IPS-15b (cell line): ENCODE measurements at regions not wholly inside any gene's neighbourhood (a gene's known extent, or its start where the extent isn't known, plus 50 kb on each side); places are given as distances from the start of the nearest gene placed in this dataset.

Experiments
- H3K27me3 ChIP-seq: one replicate; pipeline ENCODE4 v1.6.1; 2013; ENCODE audit warnings: low read length; ENCODE audit not compliant: control insufficient read depth, insufficient read depth
- H3K36me3 ChIP-seq: one replicate; pipeline ENCODE4 v1.6.1; 2013; ENCODE audit warnings: low read length; ENCODE audit not compliant: control insufficient read depth, insufficient read depth
- H3K4me1 ChIP-seq: one replicate; pipeline ENCODE4 v1.6.1; 2013; ENCODE audit warnings: mild to moderate bottlenecking, low read length; ENCODE audit not compliant: control insufficient read depth, insufficient read depth
- H3K4me3 ChIP-seq: one replicate; pipeline ENCODE4 v1.5.1; 2013; ENCODE audit warnings: low read depth, low read length
- H3K9ac ChIP-seq: one replicate; pipeline ENCODE4 v1.6.1; 2013; ENCODE audit warnings: low read depth, mild to moderate bottlenecking, low read length
- H3K9me3 ChIP-seq: one replicate; pipeline ENCODE4 v1.6.1; 2013; ENCODE audit warnings: mild to moderate bottlenecking, low read length; ENCODE audit not compliant: control insufficient read depth, insufficient read depth

DNA sequence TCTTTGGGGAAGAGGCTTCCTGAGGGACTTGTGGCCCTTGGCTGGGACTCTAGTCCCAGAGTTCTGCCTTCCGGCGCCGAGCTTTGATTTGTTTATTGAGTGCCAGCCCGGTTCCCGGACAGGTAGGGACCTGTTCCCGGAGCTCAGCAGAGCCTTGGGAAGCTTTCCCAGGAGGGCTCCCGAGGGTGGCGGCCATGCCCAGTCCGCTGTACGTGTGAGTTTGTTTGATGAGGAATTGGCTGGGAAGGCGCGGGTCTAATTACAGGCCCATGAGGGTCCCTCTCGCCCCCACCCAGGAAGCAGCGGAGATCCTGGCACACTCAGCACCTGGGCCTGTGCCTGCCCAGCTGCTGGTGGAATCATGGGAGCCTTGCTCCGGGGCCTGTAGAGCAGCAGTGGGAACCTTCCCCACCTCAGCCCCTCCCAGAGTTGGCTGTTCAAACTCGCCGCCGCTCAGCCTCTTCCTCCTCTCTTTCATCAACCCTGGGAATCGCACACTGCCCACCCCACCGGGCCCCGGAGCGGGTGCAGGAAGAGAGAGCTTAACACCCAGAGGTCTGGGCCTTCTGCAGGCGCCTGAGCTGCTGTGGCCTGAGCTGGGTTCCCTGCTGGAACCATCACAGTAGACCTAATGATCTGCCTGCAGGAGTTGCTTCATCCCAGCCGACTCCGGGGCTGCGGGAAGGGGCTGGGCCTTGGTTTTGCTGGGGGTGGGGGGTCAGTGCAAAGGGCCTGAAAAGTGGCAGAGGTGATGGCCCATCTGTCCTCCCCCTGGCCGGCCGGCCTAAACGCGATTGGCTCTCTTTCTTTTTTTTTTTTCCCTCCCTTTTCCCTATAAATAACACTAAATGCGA is 313.7 kb downstream of the SEC14L1 start:
- Histone ChIP-seq H3K9ac (no peak overlapping the region), H3K4me1 (peaks cover 16% of the 10 kb centered on the region), H3K36me3 (peaks cover 7% of the 10 kb centered on the region), H3K9me3 (no peaks in the 10 kb centered on the region), H3K4me3 (no peak overlapping the region), H3K27me3 (no peaks in the 10 kb centered on the region)

DNA sequence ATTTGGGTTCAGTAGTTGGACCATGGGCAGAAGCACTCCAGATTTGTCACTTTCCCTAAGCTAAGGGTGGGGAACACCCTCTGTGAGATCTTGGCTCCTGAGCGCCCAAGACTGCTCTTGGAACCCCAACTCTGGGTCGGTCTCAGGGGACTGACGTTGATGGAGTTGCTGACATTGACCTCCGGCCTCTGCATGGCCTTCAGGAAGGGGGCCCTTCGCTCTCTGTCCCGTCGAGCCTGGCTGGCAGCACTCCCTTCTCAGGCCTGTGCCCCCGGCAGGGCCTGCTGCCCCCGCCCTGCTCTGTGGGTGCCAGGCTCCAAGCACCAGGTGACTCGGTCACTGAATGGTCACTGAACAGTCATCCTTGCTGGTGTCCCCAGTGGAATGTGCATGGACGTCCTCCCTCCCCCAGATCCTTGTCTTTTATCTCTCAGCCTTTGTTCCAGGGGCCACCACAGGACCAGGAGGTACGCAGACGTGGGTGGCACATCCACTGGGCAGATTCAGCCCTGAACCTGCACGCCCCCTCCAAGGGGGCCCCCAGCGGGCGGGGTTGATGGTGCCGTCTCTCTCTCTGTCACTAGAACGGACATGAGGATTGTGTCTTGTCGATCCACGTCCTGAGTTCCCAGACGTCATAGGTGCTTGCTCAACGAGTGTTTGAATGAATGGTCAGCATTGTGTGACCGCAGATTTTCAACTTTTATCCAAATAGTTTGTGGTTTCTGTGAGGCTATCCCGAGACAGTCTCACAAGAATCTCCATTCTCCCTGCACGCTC is 314.5 kb downstream of the SEC14L1 start:
- no peak overlapping the region for H3K4me3 ChIP-seq
- no peaks in the 10 kb centered on the region for H3K27me3 ChIP-seq
- no peaks in the 10 kb centered on the region for H3K9me3 ChIP-seq
- H3K9ac ChIP-seq = no peak overlapping the region
- H3K36me3 ChIP-seq = peaks cover 7% of the 10 kb centered on the region
- H3K4me1 ChIP-seq = peaks cover 16% of the 10 kb centered on the region

DNA sequence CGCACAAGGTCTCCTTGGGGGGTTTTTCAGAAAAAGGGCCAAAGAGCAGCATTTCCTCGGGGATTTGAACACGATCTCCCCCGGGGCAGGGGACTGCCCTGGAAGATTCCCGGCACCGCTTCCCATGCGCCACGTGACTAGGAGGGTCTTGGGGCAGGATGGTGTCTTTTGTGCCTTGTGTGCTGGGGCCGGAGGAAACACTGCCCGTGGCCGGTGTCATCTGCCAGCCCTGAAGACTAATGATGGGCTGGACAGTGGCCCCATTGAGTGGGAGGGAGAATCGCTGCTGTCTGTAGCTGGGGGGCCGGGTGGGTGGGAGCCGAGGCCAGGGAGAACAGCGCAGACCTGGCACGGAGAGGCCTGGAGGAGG is 315.1 kb downstream of the SEC14L1 start:
- Histone ChIP-seq H3K9ac (no peak overlapping the region), H3K4me1 (peaks cover 14% of the 10 kb centered on the region), H3K36me3 (peaks cover 7% of the 10 kb centered on the region), H3K27me3 (no peaks in the 10 kb centered on the region), H3K9me3 (no peaks in the 10 kb centered on the region), H3K4me3 (no peak overlapping the region)

GRCh38 chr17:77456271-77456950 is 315.6 kb downstream of the SEC14L1 start:
- no peaks in the 10 kb centered on the region for H3K9me3 ChIP-seq
- H3K4me1 ChIP-seq = peaks cover 13% of the 10 kb centered on the region
- H3K9ac ChIP-seq = no peak overlapping the region
- H3K36me3 ChIP-seq = peaks cover 7% of the 10 kb centered on the region
- no peaks in the 10 kb centered on the region for H3K27me3 ChIP-seq
- no peak overlapping the region for H3K4me3 ChIP-seq

DNA sequence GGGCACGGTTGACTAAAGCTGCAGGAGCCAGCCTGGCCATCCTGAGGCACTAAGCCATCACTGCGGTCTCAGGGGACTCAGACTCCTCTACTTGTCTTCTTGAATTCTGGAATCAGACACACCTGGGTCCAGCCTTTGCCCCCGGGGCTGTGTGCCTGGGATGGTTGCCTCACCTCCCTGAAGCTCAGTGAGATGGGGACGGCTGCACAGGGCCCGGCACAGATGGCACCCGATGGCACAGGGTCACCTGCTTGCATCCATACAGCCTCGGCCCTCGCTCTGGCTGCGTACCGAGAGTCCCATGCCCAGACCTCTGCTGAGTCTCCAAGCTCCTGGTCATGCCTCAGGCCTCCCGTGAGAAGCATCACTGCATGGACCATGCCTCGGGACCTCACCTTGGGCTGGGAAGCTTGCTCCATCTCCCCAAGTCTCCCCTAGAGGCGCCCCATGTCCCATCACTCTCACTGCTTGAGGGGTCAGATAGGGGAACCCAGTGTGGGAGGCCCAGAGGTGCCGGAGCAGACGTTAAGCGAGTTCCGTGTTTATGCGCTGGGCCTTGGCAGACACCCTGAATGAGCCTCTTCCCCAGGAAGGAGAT is 316.3 kb downstream of the SEC14L1 start:
- Histone ChIP-seq H3K9ac (no peak overlapping the region), H3K36me3 (peaks cover 7% of the 10 kb centered on the region), H3K27me3 (no peaks in the 10 kb centered on the region), H3K4me1 (peaks cover 13% of the 10 kb centered on the region), H3K4me3 (no peak overlapping the region), H3K9me3 (no peaks in the 10 kb centered on the region)

DNA sequence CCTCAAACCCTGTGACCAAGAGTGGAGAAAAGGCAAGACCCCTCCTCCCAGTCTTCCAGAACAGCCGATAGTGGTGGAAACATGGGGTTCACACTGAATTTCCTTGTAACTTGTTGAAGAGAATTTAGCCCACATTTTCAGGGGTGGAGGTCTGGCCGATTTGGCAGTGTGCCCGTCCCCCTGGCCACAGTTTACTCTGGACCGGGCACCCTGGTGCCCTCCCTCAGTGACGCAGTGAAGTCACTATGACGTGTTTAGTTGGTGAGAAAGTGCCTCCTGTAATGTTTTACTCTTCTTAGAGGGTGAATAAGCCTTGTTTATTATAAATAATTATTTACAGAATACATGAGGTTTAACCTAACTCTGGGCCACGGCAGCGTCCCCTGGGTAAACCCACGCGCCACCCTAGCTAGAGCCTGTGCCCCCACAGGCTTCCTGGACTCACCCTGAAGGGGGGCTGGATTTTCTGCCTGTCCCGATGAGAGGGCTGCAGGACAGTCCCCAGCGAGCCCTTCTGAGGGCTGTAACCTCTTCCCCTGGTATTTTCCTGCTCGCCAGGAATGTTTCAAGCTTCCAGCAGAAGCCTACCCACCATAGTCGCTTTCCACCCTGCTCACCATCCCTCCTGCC is 316.9 kb downstream of the SEC14L1 start:
- Histone ChIP-seq H3K36me3 (peaks cover 7% of the 10 kb centered on the region), H3K4me1 (peaks cover 6% of the 10 kb centered on the region), H3K9me3 (no peaks in the 10 kb centered on the region), H3K27me3 (no peaks in the 10 kb centered on the region), H3K4me3 (no peak overlapping the region), H3K9ac (no peak overlapping the region)

DNA sequence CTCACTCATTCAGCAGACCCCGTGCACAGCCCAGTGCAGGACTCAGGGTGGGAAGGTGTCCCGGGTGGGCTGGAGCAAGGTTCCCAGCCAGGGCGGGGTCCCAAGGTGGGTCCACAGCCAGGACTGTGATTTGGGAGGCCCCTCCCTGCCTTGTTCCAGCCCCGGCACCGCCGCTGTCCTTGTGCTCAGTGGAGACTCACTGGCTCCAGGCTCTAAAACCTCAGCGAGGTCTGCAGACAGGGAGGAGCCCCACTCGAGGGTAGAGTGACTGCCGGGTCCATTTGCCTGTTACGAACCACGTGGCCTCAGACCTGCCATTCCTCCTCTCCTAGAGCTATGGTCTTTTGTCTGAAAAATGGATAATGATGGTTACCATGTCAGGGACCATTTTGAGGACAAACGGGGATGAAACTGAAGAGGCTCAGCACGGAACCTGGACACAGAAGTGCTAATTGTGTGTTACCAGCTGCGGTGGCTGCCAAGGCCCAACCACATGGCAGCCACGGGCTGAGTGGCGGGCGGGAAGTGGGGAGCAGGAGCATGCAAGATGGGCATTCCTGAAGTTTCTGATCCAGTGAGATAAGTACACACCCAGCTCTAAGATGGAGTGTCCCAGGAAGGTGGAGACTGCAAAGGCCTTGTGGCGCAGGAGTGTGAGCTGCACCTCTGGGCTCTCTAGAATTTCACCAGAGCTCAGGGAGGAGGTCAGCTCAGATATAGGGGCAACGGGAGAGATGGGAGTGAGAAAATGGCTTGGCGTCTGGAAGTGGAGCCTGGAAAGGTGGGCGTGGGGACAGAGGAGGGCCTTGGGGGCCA is 317.6 kb downstream of the SEC14L1 start:
- peaks cover 3% of the 10 kb centered on the region for H3K4me1 ChIP-seq
- no peaks in the 10 kb centered on the region for H3K9me3 ChIP-seq
- H3K36me3 ChIP-seq = peaks cover 7% of the 10 kb centered on the region
- no peaks in the 10 kb centered on the region for H3K27me3 ChIP-seq
- H3K9ac ChIP-seq = no peak overlapping the region
- no peak overlapping the region for H3K4me3 ChIP-seq

GRCh38 chr17:77459018-77459755 is 318.4 kb downstream of the SEC14L1 start:
- Histone ChIP-seq H3K27me3 (no peaks in the 10 kb centered on the region), H3K36me3 (peaks cover 7% of the 10 kb centered on the region), H3K4me1 (peaks cover 3% of the 10 kb centered on the region), H3K9ac (no peak overlapping the region), H3K9me3 (no peaks in the 10 kb centered on the region), H3K4me3 (no peak overlapping the region)

DNA sequence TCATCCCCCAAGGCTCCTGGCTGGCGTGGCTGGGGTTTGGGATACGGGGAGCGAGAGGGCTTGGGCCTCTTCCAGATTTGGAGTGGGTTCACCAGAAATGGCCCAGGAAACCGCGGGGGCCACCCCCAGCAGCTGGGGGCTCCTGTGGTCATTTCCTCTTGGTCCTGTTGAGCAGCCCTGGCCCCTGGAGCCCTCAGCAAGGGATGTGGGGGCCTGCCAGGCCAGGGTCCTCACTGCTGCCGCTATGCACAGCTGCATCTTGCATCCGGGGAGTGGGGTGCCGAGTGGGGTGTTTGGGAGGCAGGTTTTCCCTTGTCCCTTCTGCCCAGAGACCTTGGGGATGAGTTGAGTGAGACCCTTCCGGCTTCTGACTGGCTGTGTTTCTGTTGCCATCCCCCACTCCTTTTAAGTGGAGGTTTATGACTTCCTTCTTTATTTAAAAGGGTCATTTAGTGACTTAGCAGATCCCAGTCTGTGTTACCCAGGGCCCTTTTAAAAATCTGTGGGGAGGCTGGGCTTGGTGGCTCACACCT is 319.8 kb downstream of the SEC14L1 start:
- Histone ChIP-seq H3K9me3 (no peaks in the 10 kb centered on the region), H3K4me1 (peaks cover 5% of the 10 kb centered on the region), H3K27me3 (no peaks in the 10 kb centered on the region), H3K36me3 (peaks cover 2% of the 10 kb centered on the region), H3K9ac (no peak overlapping the region), H3K4me3 (no peak overlapping the region)
